HCT116 (cell line): ENCODE measurements at regions not wholly inside any gene's neighbourhood (a gene's known extent, or its start where the extent isn't known, plus 50 kb on each side); places are given as distances from the start of the nearest gene placed in this dataset.

ENCODE experiments used
- CTCF ChIP-seq, 3 experiments: fragments of 200-600 bp in 1 of 3; sonication (generic) in 1 of 3; IDR thresholded peaks in 2 of 3; conservative IDR thresholded peaks in 1 of 3; 2 replicates each; pipeline ENCODE4 v1.5.1; 2012 to 2017; ENCODE audit warnings: low read depth in 2 of 3, low read length in 2 of 3, antibody characterized with exemption in 1 of 3, borderline replicate concordance in 1 of 3, control low read depth in 1 of 3, mild to moderate bottlenecking in 1 of 3, mixed read lengths in 1 of 3, mixed run types in 1 of 3, moderate library complexity in 1 of 3; ENCODE audit not compliant: insufficient read depth in 1 of 3
- ELF1 ChIP-seq: IDR thresholded peaks from 2 replicates; pipeline ENCODE4 v1.6.1; 2012; ENCODE audit warnings: low read depth, borderline replicate concordance
- EZH2 ChIP-seq: fragments of 200-600 bp; sonication (generic); IDR thresholded peaks from 2 replicates; pipeline ENCODE4 v1.6.1; 2017; ENCODE audit warnings: antibody characterized with exemption, mixed run types
- POLR2A ChIP-seq: IDR thresholded peaks from 2 replicates; pipeline ENCODE4 v1.7.0; 2011; ENCODE audit warnings: borderline replicate concordance; ENCODE audit not compliant: insufficient read depth, insufficient read length; ENCODE audit errors: extremely low read depth
- POLR2AphosphoS5 ChIP-seq: IDR thresholded peaks from 2 replicates; pipeline ENCODE4 v1.6.1; 2011; ENCODE audit warnings: mild to moderate bottlenecking, low read depth, low read length, moderate library complexity
- RAD21 ChIP-seq: IDR thresholded peaks from 2 replicates; pipeline ENCODE4 v1.6.1; 2012; ENCODE audit warnings: low read depth, mild to moderate bottlenecking
- SP1 ChIP-seq: IDR thresholded peaks from 2 replicates; pipeline ENCODE4 v1.6.1; 2012; ENCODE audit warnings: low read depth
- ZNF274 ChIP-seq: fragments of 200-500 bp; sonication (Bioruptor generic); IDR thresholded peaks from 2 replicates; pipeline ENCODE4 v1.6.1; 2014; ENCODE audit warnings: mild to moderate bottlenecking, low read depth, low read length, inconsistent platforms
- TF ChIP-seq, protein P1 (sequence below): IDR thresholded peaks from 2 replicates; pipeline ENCODE4 v1.6.1; 2012

GRCh38 chr3:74363346-74363745 is 251.1 kb downstream of the CNTN3 start:
- TF ChIP-seq CTCF (IDR thresholded peaks at IDR 0.05 in 2 of 3, conservative IDR thresholded peaks at IDR 0.05 in 1 of 3; ENCODE audit: borderline replicate concordance in 1 of 3, insufficient read depth in 1 of 3, low read depth in 2 of 3, low read length in 2 of 3) (no peak), ZNF274 (no peak), POLR2AphosphoS5 (no peak), SP1 (no peak), ELF1 (no peak), POLR2A (no peak), RAD21 (no peak), EZH2 (no peak)
- TF ChIP-seq, protein P1, sequence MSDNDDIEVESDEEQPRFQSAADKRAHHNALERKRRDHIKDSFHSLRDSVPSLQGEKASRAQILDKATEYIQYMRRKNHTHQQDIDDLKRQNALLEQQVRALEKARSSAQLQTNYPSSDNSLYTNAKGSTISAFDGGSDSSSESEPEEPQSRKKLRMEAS = no peak
